22Rv1 (cell line): ENCODE measurements at regions not wholly inside any gene's neighbourhood (a gene's known extent, or its start where the extent isn't known, plus 50 kb on each side); places are given as distances from the start of the nearest gene placed in this dataset.

Experiments used
- H3K27ac ChIP-seq: fragments of 450-650 bp; 2 replicates; pipeline ENCODE4 v1.5.1; 2017
- ZFX ChIP-seq: fragments of 450-650 bp; IDR thresholded peaks from 2 replicates; pipeline ENCODE4 v1.6.1; 2017; ENCODE audit warnings: antibody characterized with exemption, borderline replicate concordance
- TF ChIP-seq, protein P1 (sequence below): fragments of 450-650 bp; IDR thresholded peaks from 2 replicates; pipeline ENCODE4 v1.5.1; 2017; ENCODE audit warnings: mild to moderate bottlenecking

DNA sequence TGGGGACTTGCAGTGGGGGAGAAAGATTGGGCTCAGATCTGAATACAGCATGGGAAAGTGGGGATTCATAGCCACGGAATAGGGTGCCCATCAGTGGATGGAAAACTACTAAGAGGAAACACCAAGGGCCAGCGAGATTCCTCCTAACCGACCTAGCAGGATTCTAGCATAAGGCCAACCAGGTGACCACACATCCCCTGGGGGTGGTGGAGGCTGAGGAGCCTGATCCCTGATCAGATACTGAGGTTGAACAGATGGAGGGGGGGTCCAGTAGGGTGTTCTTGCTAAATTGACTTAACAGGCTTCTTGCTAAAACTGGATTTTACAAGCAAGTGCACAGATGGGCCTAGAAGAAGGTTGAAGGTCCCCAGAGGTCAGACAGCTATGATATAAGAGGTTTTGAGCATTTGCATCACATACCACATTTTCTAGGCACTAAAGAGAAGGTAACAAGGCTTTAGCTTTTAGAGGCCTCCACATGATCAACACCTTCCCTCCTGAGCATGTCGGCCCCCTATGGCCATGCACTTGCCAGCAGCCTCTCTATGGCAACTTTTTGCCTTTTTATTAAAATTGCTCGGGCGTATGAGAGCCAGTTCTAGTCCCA, 69.1 kb upstream of the PUDP start:
- no peak for TF ChIP-seq ZFX
- TF ChIP-seq, protein P1, sequence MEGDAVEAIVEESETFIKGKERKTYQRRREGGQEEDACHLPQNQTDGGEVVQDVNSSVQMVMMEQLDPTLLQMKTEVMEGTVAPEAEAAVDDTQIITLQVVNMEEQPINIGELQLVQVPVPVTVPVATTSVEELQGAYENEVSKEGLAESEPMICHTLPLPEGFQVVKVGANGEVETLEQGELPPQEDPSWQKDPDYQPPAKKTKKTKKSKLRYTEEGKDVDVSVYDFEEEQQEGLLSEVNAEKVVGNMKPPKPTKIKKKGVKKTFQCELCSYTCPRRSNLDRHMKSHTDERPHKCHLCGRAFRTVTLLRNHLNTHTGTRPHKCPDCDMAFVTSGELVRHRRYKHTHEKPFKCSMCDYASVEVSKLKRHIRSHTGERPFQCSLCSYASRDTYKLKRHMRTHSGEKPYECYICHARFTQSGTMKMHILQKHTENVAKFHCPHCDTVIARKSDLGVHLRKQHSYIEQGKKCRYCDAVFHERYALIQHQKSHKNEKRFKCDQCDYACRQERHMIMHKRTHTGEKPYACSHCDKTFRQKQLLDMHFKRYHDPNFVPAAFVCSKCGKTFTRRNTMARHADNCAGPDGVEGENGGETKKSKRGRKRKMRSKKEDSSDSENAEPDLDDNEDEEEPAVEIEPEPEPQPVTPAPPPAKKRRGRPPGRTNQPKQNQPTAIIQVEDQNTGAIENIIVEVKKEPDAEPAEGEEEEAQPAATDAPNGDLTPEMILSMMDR = no peak
- H3K27ac ChIP-seq = no peak overlapping the region

DNA sequence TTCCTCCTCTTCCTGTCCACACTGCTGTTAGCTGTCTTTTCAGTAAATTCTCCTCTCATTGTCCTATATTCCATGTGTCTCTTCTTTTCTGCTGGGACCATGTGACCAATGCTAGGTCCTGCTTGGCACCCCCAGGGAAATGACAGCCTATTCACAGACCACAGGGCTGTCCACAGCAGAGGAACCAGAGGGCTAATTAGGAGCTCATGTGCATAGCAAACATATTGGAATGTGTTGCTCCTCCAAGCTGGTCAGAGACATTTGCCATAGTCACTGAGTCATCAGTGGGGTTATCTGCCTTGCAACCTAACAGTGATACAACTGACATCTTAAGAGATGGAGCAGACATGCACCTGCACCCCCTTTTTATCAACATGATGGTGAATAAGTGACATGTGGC, 67.9 kb upstream of the PUDP start:
- no peak overlapping the region for H3K27ac ChIP-seq
- TF ChIP-seq, protein P1 = no peak
- TF ChIP-seq ZFX = no peak

DNA sequence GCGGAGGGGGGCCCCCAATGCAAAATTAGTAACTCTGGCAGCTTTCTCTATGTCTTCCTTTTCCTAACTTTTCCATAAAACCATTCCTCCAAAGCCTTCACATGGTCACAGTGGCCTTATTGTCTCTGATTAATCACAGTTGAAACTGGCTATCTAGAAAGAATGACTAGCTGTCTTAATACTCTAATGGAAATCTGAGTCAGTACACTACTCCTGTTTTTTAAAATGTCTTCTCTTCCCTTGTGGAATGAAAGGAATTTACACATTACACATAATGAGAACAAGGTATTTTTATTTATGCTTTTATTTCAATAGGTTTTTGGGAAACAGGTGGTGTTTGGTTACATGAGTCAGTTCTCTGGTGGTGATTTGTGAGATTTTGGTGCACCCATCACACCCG, 66.3 kb upstream of the PUDP start:
- no peak for TF ChIP-seq ZFX
- TF ChIP-seq, protein P1 = no peak
- no peak overlapping the region for H3K27ac ChIP-seq

DNA sequence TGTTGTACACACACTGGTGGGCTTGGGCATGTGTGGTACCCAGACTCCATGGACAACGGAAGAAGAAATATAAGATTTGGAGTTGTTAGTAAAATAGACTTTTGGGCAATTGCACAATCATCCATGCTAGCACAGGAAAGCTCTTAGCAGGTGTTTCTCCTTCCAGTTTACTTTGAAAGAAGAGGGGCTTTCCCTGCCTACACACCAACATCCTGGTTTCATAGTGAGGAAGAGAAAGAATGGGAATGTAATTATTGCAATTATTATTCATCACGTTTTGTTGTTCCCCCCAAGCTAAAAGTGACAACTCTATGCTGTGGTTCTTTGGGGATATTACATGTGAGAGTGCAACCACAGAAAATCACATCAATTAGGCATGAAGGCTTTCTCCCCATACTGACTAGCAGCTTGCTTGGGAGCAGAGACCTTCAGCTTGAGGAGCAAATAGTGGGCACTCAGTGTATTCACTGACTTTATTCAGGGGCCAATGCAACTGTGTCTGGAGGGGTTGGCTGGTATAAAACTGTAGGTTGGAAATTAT, 57.2 kb upstream of the PUDP start:
- no peak overlapping the region for H3K27ac ChIP-seq
- no peak for TF ChIP-seq ZFX
- TF ChIP-seq, protein P1 = no peak

DNA sequence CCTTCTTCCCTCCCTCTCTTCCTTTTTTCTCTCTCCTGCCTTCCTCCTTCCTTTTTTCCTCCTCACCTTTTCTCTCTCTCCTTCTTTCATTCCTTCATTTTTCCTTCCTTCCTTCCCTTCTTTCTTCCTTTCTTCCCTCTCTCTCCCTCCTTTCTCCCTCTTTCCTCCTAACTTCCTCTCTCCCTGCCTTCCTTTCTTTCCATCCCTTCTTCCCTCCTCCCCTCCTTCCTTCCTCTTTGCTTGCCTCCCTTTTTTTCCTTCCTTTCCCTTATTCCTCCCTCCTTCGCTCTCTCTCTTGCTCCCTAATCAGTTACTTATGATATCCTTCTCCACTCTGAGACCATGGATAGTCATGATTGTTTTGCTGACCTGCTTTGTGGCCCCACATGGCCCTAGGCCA, 56.7 kb upstream of the PUDP start:
- TF ChIP-seq, protein P1 = no peak
- TF ChIP-seq ZFX = no peak
- H3K27ac ChIP-seq = no peak overlapping the region

DNA sequence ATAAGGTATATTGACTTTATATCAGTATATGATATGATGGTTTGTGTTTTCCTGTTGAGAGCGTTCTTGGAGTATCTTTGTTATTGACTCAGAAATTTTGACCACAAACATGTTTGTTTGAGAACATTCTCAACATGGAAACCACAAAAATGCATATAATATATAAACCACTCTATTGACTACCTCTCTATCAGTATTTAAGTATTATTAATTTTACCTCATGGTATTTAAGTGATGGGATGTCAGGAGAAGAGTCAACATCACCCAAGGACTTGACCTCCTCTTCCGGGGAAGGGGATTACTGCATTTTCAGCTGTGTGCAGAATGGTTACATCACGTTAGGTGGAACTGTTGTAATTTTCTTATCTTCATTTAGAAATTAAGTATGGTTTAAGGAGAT, 54.3 kb upstream of the PUDP start:
- no peak overlapping the region for H3K27ac ChIP-seq
- TF ChIP-seq, protein P1 = no peak
- TF ChIP-seq ZFX = no peak

DNA sequence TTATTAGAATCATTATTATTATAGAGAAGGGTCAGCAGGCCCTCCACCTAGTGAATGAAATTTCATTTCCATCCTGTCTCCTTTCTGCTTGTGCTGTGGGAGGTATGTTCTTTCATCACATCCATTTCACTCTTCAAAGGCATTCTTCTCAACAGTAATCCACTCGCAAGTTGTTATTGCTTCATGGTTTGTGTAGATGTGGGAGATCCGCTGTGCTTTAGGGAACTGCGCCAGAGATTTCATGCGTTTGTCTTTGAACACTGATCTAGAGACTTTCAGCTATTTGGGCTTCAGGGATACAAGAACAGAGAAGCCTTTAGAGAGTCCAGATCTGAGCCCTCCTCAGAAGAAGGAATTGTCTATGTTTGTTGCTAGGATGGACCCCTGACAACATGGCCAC, 53.5 kb upstream of the PUDP start:
- H3K27ac ChIP-seq = no peak overlapping the region
- no peak for TF ChIP-seq ZFX
- TF ChIP-seq, protein P1 = no peak
